Gastroesophageal sphincter (tissue), 3 donors: ENCODE measurements at regions not wholly inside any gene's neighbourhood (a gene's known extent, or its start where the extent isn't known, plus 50 kb on each side); places are given as distances from the start of the nearest gene placed in this dataset.

Source experiments
- EP300 ChIP-seq: sonication (generic); formaldehyde crosslinking; IDR thresholded peaks from one replicate; pipeline ENCODE4 v1.6.1; 2017; ENCODE audit warnings: antibody characterized with exemption, mild to moderate bottlenecking
- POLR2A ChIP-seq, 2 donors: fragments of 450-650 bp; IDR thresholded peaks; one replicate each; pipeline ENCODE4 v1.6.1; 2017; ENCODE audit warnings: antibody characterized with exemption in 2 of 2, mild to moderate bottlenecking in 2 of 2, moderate library complexity in 1 of 2
- POLR2AphosphoS5 ChIP-seq: sonication (generic); formaldehyde crosslinking; IDR thresholded peaks from one replicate; pipeline ENCODE4 v1.6.1; 2017; ENCODE audit warnings: antibody characterized with exemption
- TF ChIP-seq, protein P1 (sequence below), 4 experiments: fragments of 200-600 bp in 2 of 4; fragments of 450-650 bp in 2 of 4; sonication (generic) in 1 of 4; IDR thresholded peaks; one replicate each; pipeline ENCODE4 v1.5.1; 2017 to 2019; ENCODE audit warnings: antibody characterized with exemption in 4 of 4, mild to moderate bottlenecking in 2 of 4, moderate library complexity in 2 of 4

DNA sequence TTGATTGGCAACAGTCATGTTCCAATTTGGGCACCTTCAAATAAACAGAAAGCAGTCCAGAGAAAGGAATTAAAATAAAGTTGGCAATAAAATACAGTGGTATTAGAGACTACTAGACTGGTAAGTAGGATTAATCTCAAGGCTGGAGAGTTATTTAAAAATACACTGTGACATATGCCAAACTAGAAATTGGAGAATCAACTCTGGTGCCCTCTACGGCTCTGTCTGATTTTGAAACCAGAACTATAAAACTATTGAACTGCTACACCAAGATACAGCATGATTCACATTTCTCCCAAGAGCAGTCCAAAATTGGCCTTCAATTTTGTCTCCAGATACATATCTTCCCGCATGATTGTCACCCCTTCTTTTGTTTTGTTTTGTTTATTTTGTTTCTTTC is 78.7 kb upstream of the FAM47B start:
- TF ChIP-seq, protein P1, sequence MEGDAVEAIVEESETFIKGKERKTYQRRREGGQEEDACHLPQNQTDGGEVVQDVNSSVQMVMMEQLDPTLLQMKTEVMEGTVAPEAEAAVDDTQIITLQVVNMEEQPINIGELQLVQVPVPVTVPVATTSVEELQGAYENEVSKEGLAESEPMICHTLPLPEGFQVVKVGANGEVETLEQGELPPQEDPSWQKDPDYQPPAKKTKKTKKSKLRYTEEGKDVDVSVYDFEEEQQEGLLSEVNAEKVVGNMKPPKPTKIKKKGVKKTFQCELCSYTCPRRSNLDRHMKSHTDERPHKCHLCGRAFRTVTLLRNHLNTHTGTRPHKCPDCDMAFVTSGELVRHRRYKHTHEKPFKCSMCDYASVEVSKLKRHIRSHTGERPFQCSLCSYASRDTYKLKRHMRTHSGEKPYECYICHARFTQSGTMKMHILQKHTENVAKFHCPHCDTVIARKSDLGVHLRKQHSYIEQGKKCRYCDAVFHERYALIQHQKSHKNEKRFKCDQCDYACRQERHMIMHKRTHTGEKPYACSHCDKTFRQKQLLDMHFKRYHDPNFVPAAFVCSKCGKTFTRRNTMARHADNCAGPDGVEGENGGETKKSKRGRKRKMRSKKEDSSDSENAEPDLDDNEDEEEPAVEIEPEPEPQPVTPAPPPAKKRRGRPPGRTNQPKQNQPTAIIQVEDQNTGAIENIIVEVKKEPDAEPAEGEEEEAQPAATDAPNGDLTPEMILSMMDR (IDR thresholded peaks at IDR 0.05) = no peak
- TF ChIP-seq POLR2AphosphoS5 (no peak), EP300 (no peak), POLR2A (IDR thresholded peaks at IDR 0.05) (no peak)
